ENCODE measurements at regions not wholly inside any gene's neighbourhood (a gene's known extent, or its start where the extent isn't known, plus 50 kb on each side); places are given as distances from the start of the nearest gene placed in this dataset.

GRCh38 chr7:19619122-19619521 is 89.7 kb downstream of the POLR1F start:
- Histone ChIP-seq H4K20me1 (ENCODE audit: insufficient read depth) (no peaks in the 10 kb centered on the region), H3K27me3 (ENCODE audit: insufficient read depth) (no peaks in the 10 kb centered on the region), H3K9me2 (peaks cover 8% of the 10 kb centered on the region; the same call in 1 of the 2 replicates), H3K9me3 (no peaks in the 10 kb centered on the region), H3K4me3 (ENCODE audit: low read depth in 2 of 2, low read length in 1 of 2) (no peak overlapping the region), H3K4me1 (ENCODE audit: control insufficient read depth in 1 of 2, insufficient read depth in 2 of 2, low read depth in 1 of 2, low read length in 1 of 2) (no peaks in the 10 kb centered on the region), H3F3A (replicated peaks; ENCODE audit: insufficient read depth) (no peaks in the 10 kb centered on the region), H3K4me2 (no peak overlapping the region), H2AFZ (ENCODE audit: low read depth) (no peak overlapping the region), H3K27ac (ENCODE audit: low read depth in 2 of 2, low read length in 1 of 2) (no peak overlapping the region), H3K36me3 (replicated peaks in 1 of 2; ENCODE audit: control insufficient read depth in 1 of 2, insufficient read depth in 2 of 2, low read length in 1 of 2) (no peaks in the 10 kb centered on the region), H3K9ac (no peak overlapping the region), H3K79me2 (ENCODE audit: insufficient read depth) (no peaks in the 10 kb centered on the region)
- TF ChIP-seq MXI1 (IDR thresholded peaks at IDR 0.05; ENCODE audit: low read depth, low read length), result no peak
- no peak for TF ChIP-seq TEAD4 (IDR thresholded peaks at IDR 0.05; ENCODE audit: borderline replicate concordance, insufficient read depth)
- TF ChIP-seq, protein P1, sequence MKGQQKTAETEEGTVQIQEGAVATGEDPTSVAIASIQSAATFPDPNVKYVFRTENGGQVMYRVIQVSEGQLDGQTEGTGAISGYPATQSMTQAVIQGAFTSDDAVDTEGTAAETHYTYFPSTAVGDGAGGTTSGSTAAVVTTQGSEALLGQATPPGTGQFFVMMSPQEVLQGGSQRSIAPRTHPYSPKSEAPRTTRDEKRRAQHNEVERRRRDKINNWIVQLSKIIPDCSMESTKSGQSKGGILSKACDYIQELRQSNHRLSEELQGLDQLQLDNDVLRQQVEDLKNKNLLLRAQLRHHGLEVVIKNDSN (IDR thresholded peaks at IDR 0.05; ENCODE audit: borderline replicate concordance, low read depth), result no peak
- TF ChIP-seq CHD2 (IDR thresholded peaks at IDR 0.05; ENCODE audit: low read length, partially characterized antibody), result no peak
- TF ChIP-seq GABPA (IDR thresholded peaks at IDR 0.05; ENCODE audit: low read depth), result no peak
- no peak for TF ChIP-seq ZBTB33 (IDR thresholded peaks at IDR 0.05; ENCODE audit: borderline replicate concordance, low read depth)
- no peak for TF ChIP-seq FOXM1 (IDR thresholded peaks at IDR 0.05; ENCODE audit: low read depth)
- no peak for TF ChIP-seq RXRA (IDR thresholded peaks at IDR 0.05; ENCODE audit: borderline replicate concordance, low read depth)
- TF ChIP-seq JUND (IDR thresholded peaks at IDR 0.05), result no peak
- TF ChIP-seq, protein P2, sequence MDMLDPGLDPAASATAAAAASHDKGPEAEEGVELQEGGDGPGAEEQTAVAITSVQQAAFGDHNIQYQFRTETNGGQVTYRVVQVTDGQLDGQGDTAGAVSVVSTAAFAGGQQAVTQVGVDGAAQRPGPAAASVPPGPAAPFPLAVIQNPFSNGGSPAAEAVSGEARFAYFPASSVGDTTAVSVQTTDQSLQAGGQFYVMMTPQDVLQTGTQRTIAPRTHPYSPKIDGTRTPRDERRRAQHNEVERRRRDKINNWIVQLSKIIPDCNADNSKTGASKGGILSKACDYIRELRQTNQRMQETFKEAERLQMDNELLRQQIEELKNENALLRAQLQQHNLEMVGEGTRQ (IDR thresholded peaks at IDR 0.05; ENCODE audit: borderline replicate concordance, low read depth, low read length), result no peak
- TF ChIP-seq RAD21 (IDR thresholded peaks at IDR 0.05; ENCODE audit: low read length), result no peak
- POLR2A ChIA-PET, result no interaction called here
- 2% methylated on average over 1 of the region's 1 CpG for WGBS (ENCODE audit: low lambda C conversion rate)
- CTCF ChIA-PET, result no interaction called here
- DNase-seq, result no peak

DNA sequence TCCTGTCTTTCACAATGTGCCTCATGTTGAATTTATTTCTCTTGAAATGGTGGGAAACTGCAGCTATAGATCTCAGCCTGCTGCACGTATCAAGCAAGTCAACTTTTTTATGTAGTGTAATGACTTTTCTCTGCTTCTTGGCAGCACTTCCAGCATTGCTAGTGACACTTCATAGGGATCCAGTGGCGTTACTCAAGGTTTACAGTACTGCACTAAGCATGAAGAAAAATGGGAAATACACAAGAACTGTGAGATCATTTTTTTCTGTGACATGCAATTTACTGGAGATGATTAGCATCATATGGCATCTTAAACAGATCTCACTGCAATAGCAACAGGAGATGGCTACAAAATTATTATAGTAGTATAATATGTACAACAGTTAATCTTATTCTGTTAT is 90.9 kb downstream of the POLR1F start:
- no peaks in the 10 kb centered on the region for H3K79me2 ChIP-seq (ENCODE audit: insufficient read depth)
- POLR2A ChIA-PET, result no interaction called here
- no peak overlapping the region for H3K4me3 ChIP-seq (ENCODE audit: low read depth in 2 of 2, low read length in 1 of 2)
- CTCF ChIA-PET, result no interaction called here
- no peak overlapping the region for H3K9ac ChIP-seq
- H3K36me3 ChIP-seq (replicated peaks in 1 of 2; ENCODE audit: control insufficient read depth in 1 of 2, insufficient read depth in 2 of 2, low read length in 1 of 2), result no peaks in the 10 kb centered on the region
- H3K4me2 ChIP-seq, result no peak overlapping the region
- WGBS (ENCODE audit: low lambda C conversion rate), result 2% methylated on average over 2 of the region's 2 CpGs
- H3F3A ChIP-seq (replicated peaks; ENCODE audit: insufficient read depth), result no peaks in the 10 kb centered on the region
- H3K9me2 ChIP-seq, result no peaks in the 10 kb centered on the region
- no peak overlapping the region for H2AFZ ChIP-seq (ENCODE audit: low read depth)
- no peaks in the 10 kb centered on the region for H3K27me3 ChIP-seq (ENCODE audit: insufficient read depth)
- H3K4me1 ChIP-seq (ENCODE audit: control insufficient read depth in 1 of 2, insufficient read depth in 2 of 2, low read depth in 1 of 2, low read length in 1 of 2), result no peaks in the 10 kb centered on the region
- no peaks in the 10 kb centered on the region for H3K9me3 ChIP-seq
- no peaks in the 10 kb centered on the region for H4K20me1 ChIP-seq (ENCODE audit: insufficient read depth)
- H3K27ac ChIP-seq (ENCODE audit: low read depth in 2 of 2, low read length in 1 of 2), result no peak overlapping the region
- DNase-seq, result no peak
- TF ChIP-seq ELF1 (IDR thresholded peaks at IDR 0.05) (no peak), FOSL2 (IDR thresholded peaks at IDR 0.05; ENCODE audit: borderline replicate concordance, low read depth) (no peak), PBX3 (IDR thresholded peaks at IDR 0.05) (no peak), TAF1 (IDR thresholded peaks at IDR 0.05; ENCODE audit: borderline replicate concordance, low read depth, low read length) (no peak), NFIC (IDR thresholded peaks at IDR 0.05; ENCODE audit: borderline replicate concordance) (no peak), MEF2A (IDR thresholded peaks at IDR 0.05; ENCODE audit: borderline replicate concordance, low read depth) (no peak), JUND (IDR thresholded peaks at IDR 0.05) (no peak), TCF12 (IDR thresholded peaks at IDR 0.05) (no peak), EZH2phosphoT487 (IDR thresholded peaks at IDR 0.05; ENCODE audit: borderline replicate concordance, low read depth) (no peak)
- TF ChIP-seq, protein P3, sequence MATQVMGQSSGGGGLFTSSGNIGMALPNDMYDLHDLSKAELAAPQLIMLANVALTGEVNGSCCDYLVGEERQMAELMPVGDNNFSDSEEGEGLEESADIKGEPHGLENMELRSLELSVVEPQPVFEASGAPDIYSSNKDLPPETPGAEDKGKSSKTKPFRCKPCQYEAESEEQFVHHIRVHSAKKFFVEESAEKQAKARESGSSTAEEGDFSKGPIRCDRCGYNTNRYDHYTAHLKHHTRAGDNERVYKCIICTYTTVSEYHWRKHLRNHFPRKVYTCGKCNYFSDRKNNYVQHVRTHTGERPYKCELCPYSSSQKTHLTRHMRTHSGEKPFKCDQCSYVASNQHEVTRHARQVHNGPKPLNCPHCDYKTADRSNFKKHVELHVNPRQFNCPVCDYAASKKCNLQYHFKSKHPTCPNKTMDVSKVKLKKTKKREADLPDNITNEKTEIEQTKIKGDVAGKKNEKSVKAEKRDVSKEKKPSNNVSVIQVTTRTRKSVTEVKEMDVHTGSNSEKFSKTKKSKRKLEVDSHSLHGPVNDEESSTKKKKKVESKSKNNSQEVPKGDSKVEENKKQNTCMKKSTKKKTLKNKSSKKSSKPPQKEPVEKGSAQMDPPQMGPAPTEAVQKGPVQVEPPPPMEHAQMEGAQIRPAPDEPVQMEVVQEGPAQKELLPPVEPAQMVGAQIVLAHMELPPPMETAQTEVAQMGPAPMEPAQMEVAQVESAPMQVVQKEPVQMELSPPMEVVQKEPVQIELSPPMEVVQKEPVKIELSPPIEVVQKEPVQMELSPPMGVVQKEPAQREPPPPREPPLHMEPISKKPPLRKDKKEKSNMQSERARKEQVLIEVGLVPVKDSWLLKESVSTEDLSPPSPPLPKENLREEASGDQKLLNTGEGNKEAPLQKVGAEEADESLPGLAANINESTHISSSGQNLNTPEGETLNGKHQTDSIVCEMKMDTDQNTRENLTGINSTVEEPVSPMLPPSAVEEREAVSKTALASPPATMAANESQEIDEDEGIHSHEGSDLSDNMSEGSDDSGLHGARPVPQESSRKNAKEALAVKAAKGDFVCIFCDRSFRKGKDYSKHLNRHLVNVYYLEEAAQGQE (IDR thresholded peaks at IDR 0.05; ENCODE audit: low read depth, low read length), result no peak
- TF ChIP-seq, protein P4, sequence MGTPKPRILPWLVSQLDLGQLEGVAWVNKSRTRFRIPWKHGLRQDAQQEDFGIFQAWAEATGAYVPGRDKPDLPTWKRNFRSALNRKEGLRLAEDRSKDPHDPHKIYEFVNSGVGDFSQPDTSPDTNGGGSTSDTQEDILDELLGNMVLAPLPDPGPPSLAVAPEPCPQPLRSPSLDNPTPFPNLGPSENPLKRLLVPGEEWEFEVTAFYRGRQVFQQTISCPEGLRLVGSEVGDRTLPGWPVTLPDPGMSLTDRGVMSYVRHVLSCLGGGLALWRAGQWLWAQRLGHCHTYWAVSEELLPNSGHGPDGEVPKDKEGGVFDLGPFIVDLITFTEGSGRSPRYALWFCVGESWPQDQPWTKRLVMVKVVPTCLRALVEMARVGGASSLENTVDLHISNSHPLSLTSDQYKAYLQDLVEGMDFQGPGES (IDR thresholded peaks at IDR 0.05; ENCODE audit: low read depth, low read length), result no peak
